ENCODE measurements at regions not wholly inside any gene's neighbourhood (a gene's known extent, or its start where the extent isn't known, plus 50 kb on each side); places are given as distances from the start of the nearest gene placed in this dataset.

DNA sequence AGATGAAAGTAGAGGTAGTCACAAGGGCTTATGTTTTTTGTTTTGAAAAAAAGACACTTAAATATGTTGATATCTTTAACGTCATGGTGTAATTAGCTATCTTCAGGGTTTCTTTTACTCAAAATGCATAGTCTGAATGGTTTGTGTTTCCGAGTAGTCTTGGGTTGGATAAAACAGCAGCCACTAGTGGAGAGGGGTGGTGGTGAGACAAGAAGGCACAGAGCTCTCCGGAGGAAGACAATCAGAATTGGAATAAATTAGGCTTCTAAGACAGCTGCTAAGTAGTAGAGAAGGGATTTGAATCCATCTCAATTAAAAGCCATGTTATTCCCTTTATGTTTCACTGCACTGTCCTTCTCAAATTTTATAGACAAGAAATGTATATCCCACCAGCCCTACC, 240.4 kb upstream of the VEGFC start:
- TF ChIP-seq, protein P1, sequence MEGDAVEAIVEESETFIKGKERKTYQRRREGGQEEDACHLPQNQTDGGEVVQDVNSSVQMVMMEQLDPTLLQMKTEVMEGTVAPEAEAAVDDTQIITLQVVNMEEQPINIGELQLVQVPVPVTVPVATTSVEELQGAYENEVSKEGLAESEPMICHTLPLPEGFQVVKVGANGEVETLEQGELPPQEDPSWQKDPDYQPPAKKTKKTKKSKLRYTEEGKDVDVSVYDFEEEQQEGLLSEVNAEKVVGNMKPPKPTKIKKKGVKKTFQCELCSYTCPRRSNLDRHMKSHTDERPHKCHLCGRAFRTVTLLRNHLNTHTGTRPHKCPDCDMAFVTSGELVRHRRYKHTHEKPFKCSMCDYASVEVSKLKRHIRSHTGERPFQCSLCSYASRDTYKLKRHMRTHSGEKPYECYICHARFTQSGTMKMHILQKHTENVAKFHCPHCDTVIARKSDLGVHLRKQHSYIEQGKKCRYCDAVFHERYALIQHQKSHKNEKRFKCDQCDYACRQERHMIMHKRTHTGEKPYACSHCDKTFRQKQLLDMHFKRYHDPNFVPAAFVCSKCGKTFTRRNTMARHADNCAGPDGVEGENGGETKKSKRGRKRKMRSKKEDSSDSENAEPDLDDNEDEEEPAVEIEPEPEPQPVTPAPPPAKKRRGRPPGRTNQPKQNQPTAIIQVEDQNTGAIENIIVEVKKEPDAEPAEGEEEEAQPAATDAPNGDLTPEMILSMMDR (IDR thresholded peaks at IDR 0.05) = no peak
- TF ChIP-seq POLR2AphosphoS5 (IDR thresholded peaks at IDR 0.05) = no peak
- TF ChIP-seq EP300 (IDR thresholded peaks at IDR 0.05) = no peak

Measured in suprapubic skin (tissue), 4 donors.